H1 (cell line): ENCODE measurements at regions not wholly inside any gene's neighbourhood (a gene's known extent, or its start where the extent isn't known, plus 50 kb on each side); places are given as distances from the start of the nearest gene placed in this dataset.

Experiments
- CTCF ChIA-PET: fragments of 300-600 bp; sonication (Branson Sonifier 250); formaldehyde crosslinking; loops from one replicate; lab custom pipeline; 2021; ENCODE audit not compliant: partially characterized antibody; lab: Charles Lee
- POLR2A ChIA-PET: fragments of 300-600 bp; sonication (Branson Sonifier 250); formaldehyde crosslinking; loops from one replicate; lab custom pipeline; 2021; ENCODE audit warnings: inconsistent platforms; ENCODE audit not compliant: partially characterized antibody; lab: Charles Lee
- DNase-seq, 2 experiments: peaks; one replicate each; pipeline versions ENCODE4 v3.0.0 to v3.0.0-alpha.2; 2010 to 2022; ENCODE audit warnings: low spot score in 2 of 2, low read depth in 1 of 2, mixed read lengths in 1 of 2
- FAIRE-seq: peaks from 2 replicates; lab custom pipeline; 2011; peaks lifted over from hg19 to GRCh38; lab: Jason Lieb, UNC
- H2AFZ ChIP-seq: 2 replicates; pipeline ENCODE4 v1.8.1; 2012; ENCODE audit warnings: low read length, inconsistent platforms
- H2AK5ac ChIP-seq: 2 replicates; pipeline ENCODE4 v1.6.1; 2013; ENCODE audit warnings: low read depth, low read length
- H2BK120ac ChIP-seq: replicated peaks from 2 replicates; pipeline ENCODE3; 2013; ENCODE audit warnings: low read depth, low read length, inconsistent platforms
- H2BK12ac ChIP-seq: 2 replicates; pipeline ENCODE4 v1.6.1; 2013; ENCODE audit warnings: low read depth, low read length
- H2BK15ac ChIP-seq: 2 replicates; pipeline ENCODE4 v1.6.1; 2013; ENCODE audit warnings: low read length
- H2BK20ac ChIP-seq: 2 replicates; pipeline ENCODE4 v1.6.1; 2013; ENCODE audit warnings: low read length
- H2BK5ac ChIP-seq: 2 replicates; pipeline ENCODE4 v1.6.1; 2013; ENCODE audit warnings: low read depth, low read length
- H3K14ac ChIP-seq: 2 replicates; pipeline ENCODE4 v1.6.1; 2013; ENCODE audit warnings: inconsistent platforms; ENCODE audit not compliant: insufficient read length
- H3K18ac ChIP-seq: 2 replicates; pipeline ENCODE4 v1.6.1; 2013; ENCODE audit warnings: low read length; ENCODE audit errors: extremely low read depth
- H3K23ac ChIP-seq: 2 replicates; pipeline ENCODE4 v1.6.1; 2013; ENCODE audit warnings: inconsistent platforms; ENCODE audit not compliant: insufficient read length
- H3K23me2 ChIP-seq: 2 replicates; pipeline ENCODE4 v1.6.1; 2013; ENCODE audit warnings: low read depth, low read length
- H3K27ac ChIP-seq: 2 replicates; pipeline ENCODE4 v1.6.1; 2011; ENCODE audit warnings: low read depth, low read length, inconsistent platforms
- H3K27me3 ChIP-seq, 4 experiments: replicated peaks in 1 of 4; 1 replicate in 1 of 4; 2 replicates in 3 of 4; pipeline versions ENCODE4 v1.6.1 to v1.8.1; 2011 to 2013; ENCODE audit warnings: low read length in 3 of 4, mild to moderate bottlenecking in 3 of 4, inconsistent platforms in 2 of 4, mixed read lengths in 2 of 4, moderate library complexity in 1 of 4; ENCODE audit not compliant: control insufficient read depth in 3 of 4, insufficient read depth in 3 of 4; ENCODE audit errors: extremely low read depth in 1 of 4
- H3K36me3 ChIP-seq, 4 experiments: 2 replicates each; pipeline versions ENCODE4 v1.6.1 to v1.8.1; 2011 to 2013; ENCODE audit warnings: mild to moderate bottlenecking in 4 of 4, low read length in 3 of 4, moderate library complexity in 2 of 4, control low read depth in 1 of 4, inconsistent platforms in 1 of 4; ENCODE audit not compliant: insufficient read depth in 4 of 4, control insufficient read depth in 2 of 4
- H3K4ac ChIP-seq: replicated peaks from 2 replicates; pipeline ENCODE3; 2013; ENCODE audit warnings: low read length, low read depth, mixed read lengths, inconsistent platforms; ENCODE audit not compliant: insufficient read length
- H3K4me1 ChIP-seq, 4 experiments: replicated peaks in 1 of 4; 1 replicate in 1 of 4; 2 replicates in 3 of 4; pipeline versions ENCODE4 v1.6.1 to v1.8.1; 2011 to 2013; ENCODE audit warnings: low read length in 3 of 4, inconsistent platforms in 2 of 4, mixed read lengths in 1 of 4; ENCODE audit not compliant: insufficient read depth in 4 of 4, control insufficient read depth in 3 of 4
- H3K4me2 ChIP-seq, 2 experiments: 2 replicates each; pipeline versions ENCODE4 v1.6.1 to v1.8.1; 2011 to 2013; ENCODE audit warnings: low read depth in 2 of 2, low read length in 2 of 2, control low read depth in 1 of 2, inconsistent platforms in 1 of 2, mild to moderate bottlenecking in 1 of 2; ENCODE audit not compliant: insufficient read depth in 1 of 2
- H3K4me3 ChIP-seq, 4 experiments: fragments of 200-600, 300-600 bp in 1 of 4; sonication (generic), shearing (Covaris generic), sonication (Bioruptor Twin) in 1 of 4; 2 replicates each; pipeline versions ENCODE4 v1.5.1 to v1.8.1; 2011 to 2016; ENCODE audit warnings: low read length in 4 of 4, low read depth in 3 of 4, control low read depth in 2 of 4, inconsistent platforms in 2 of 4, mild to moderate bottlenecking in 2 of 4, mixed read lengths in 1 of 4, moderate library complexity in 1 of 4; ENCODE audit not compliant: insufficient read depth in 2 of 4; ENCODE audit errors: extremely low read depth in 1 of 4
- H3K56ac ChIP-seq: replicated peaks from 2 replicates; pipeline ENCODE3; 2013; ENCODE audit warnings: low read depth, mild to moderate bottlenecking, mixed read lengths, low read length, inconsistent platforms; ENCODE audit not compliant: insufficient read length
- H3K79me1 ChIP-seq: 2 replicates; pipeline ENCODE4 v1.6.1; 2013; ENCODE audit warnings: low read depth, low read length, control low read depth
- H3K79me2 ChIP-seq, 2 experiments: 2 replicates each; pipeline versions ENCODE4 v1.6.1 to v1.8.1; 2012 to 2013; ENCODE audit warnings: low read length in 2 of 2, mild to moderate bottlenecking in 2 of 2, inconsistent platforms in 1 of 2; ENCODE audit not compliant: insufficient read depth in 2 of 2, control insufficient read depth in 1 of 2
- H3K9ac ChIP-seq, 4 experiments: replicated peaks in 1 of 4; 1 replicate in 1 of 4; 2 replicates in 3 of 4; pipeline versions ENCODE4 v1.6.1 to v1.8.1; 2011 to 2013; ENCODE audit warnings: low read depth in 3 of 4, low read length in 3 of 4, control low read depth in 2 of 4, mild to moderate bottlenecking in 2 of 4, moderate library complexity in 2 of 4, inconsistent platforms in 1 of 4; ENCODE audit errors: extremely low read depth in 1 of 4
- H3K9me3 ChIP-seq, 2 experiments: 2 replicates each; pipeline versions ENCODE4 v1.6.1 to v1.8.1; 2012 to 2013; ENCODE audit warnings: mild to moderate bottlenecking in 2 of 2, moderate library complexity in 2 of 2, control low read depth in 1 of 2, inconsistent platforms in 1 of 2, low read depth in 1 of 2, low read length in 1 of 2, mixed read lengths in 1 of 2; ENCODE audit not compliant: insufficient read depth in 2 of 2
- H4K20me1 ChIP-seq, 2 experiments: replicated peaks in 1 of 2; 2 replicates each; pipeline versions ENCODE3 to v1.8.1; 2011 to 2013; ENCODE audit warnings: inconsistent platforms in 2 of 2, low read length in 2 of 2, mild to moderate bottlenecking in 1 of 2; ENCODE audit not compliant: insufficient read depth in 2 of 2, control insufficient read depth in 1 of 2
- H4K5ac ChIP-seq: 2 replicates; pipeline ENCODE4 v1.6.1; 2013; ENCODE audit warnings: low read length, low read depth, mixed read lengths, inconsistent platforms; ENCODE audit not compliant: insufficient read length
- H4K8ac ChIP-seq: 2 replicates; pipeline ENCODE4 v1.8.0; 2013; ENCODE audit warnings: mild to moderate bottlenecking, moderate library complexity, low read length, inconsistent platforms; ENCODE audit not compliant: insufficient read depth; ENCODE audit errors: extremely low read depth
- H4K91ac ChIP-seq: replicated peaks from 2 replicates; pipeline ENCODE3; 2013; ENCODE audit warnings: low read length, mixed read lengths, inconsistent platforms; ENCODE audit not compliant: insufficient read length
- ATF3 ChIP-seq: IDR thresholded peaks from 2 replicates; pipeline ENCODE4 v1.6.1; 2011; ENCODE audit warnings: low read depth, mild to moderate bottlenecking, low read length; ENCODE audit not compliant: insufficient read depth
- CEBPB ChIP-seq: IDR thresholded peaks from 2 replicates; pipeline ENCODE4 v1.6.1; 2012; ENCODE audit warnings: low read depth, low read length
- CHD1 ChIP-seq: IDR thresholded peaks from 2 replicates; pipeline ENCODE4 v1.6.1; 2012; ENCODE audit warnings: low read depth, low read length, improper control_type of control experiment
- HDAC6 ChIP-seq: IDR thresholded peaks from one replicate; pipeline ENCODE4 v1.7.1; 2012; ENCODE audit warnings: low read depth, mild to moderate bottlenecking, inconsistent platforms, low read length, moderate library complexity
- JUN ChIP-seq: IDR thresholded peaks from 2 replicates; pipeline ENCODE4 v1.6.1; 2011; ENCODE audit warnings: low read depth, mild to moderate bottlenecking, improper control_type of control experiment, low read length
- JUND ChIP-seq: IDR thresholded peaks from 2 replicates; pipeline ENCODE4 v1.6.1; 2011; ENCODE audit warnings: mild to moderate bottlenecking, improper control_type of control experiment, low read length
- KDM4A ChIP-seq: IDR thresholded peaks from one replicate; pipeline ENCODE4 v1.7.1; 2012; ENCODE audit warnings: low read depth, mild to moderate bottlenecking, moderate library complexity, low read length, inconsistent platforms; ENCODE audit not compliant: severe bottlenecking
- POLR2AphosphoS5 ChIP-seq: IDR thresholded peaks from 2 replicates; pipeline ENCODE4 v1.6.1; 2011; ENCODE audit warnings: low read depth, low read length
- RAD21 ChIP-seq, 2 experiments: IDR thresholded peaks in 1 of 2; conservative IDR thresholded peaks in 1 of 2; 2 replicates each; pipeline ENCODE4 v1.6.1; 2011; ENCODE audit warnings: low read depth in 2 of 2, low read length in 2 of 2, improper control_type of control experiment in 1 of 2, inconsistent platforms in 1 of 2, mild to moderate bottlenecking in 1 of 2, moderate library complexity in 1 of 2
- RXRA ChIP-seq: IDR thresholded peaks from 2 replicates; pipeline ENCODE4 v1.6.1; 2011; ENCODE audit warnings: low read depth, mild to moderate bottlenecking, low read length, moderate library complexity; ENCODE audit not compliant: insufficient read depth
- SIRT6 ChIP-seq: IDR thresholded peaks from one replicate; pipeline ENCODE4 v1.7.1; 2012; ENCODE audit warnings: low read length, inconsistent platforms
- SP4 ChIP-seq: IDR thresholded peaks from 2 replicates; pipeline ENCODE4 v1.6.1; 2012; ENCODE audit warnings: low read length, inconsistent platforms
- TEAD4 ChIP-seq: IDR thresholded peaks from 2 replicates; pipeline ENCODE4 v1.6.1; 2012; ENCODE audit warnings: low read depth, low read length, inconsistent platforms, mixed read lengths
- WGBS, 2 experiments: shearing (Covaris generic) in 1 of 2; methylation state at CpG; one replicate each; pipeline versions ENCODE4 v1.1.6 to v1.1.7; 2013 to 2015; ENCODE audit warnings: low lambda C conversion rate in 2 of 2, mixed read lengths in 2 of 2, inconsistent platforms in 1 of 2, low coverage in 1 of 2, missing lambda C conversion rate in 1 of 2; ENCODE audit not compliant: insufficient replicate concordance in 2 of 2, insufficient coverage in 1 of 2, insufficient read length in 1 of 2; ENCODE audit errors: extremely low coverage in 1 of 2, missing lambda C conversion rate in 1 of 2; 5-methylcytosine and 5-hydroxymethylcytosine counted together

- Histone ChIP-seq H4K20me1 (no peaks in the 10 kb centered on the region), H3K9me3 (no peaks in the 10 kb centered on the region), H3K23me2 (peaks cover 7% of the 10 kb centered on the region; the same call in 1 of the 2 replicates), H3K14ac (no peak overlapping the region), H3K79me2 (no peaks in the 10 kb centered on the region), H3K4me1 (peaks cover 0 to 2% (median 0%) of the 10 kb centered on the region in 4 experiments; a peak in 2 of 7 replicates), H3K4me3 (no peak overlapping the region), H4K5ac (no peak overlapping the region), H2AK5ac (no peak overlapping the region), H3K23ac (no peak overlapping the region), H2BK120ac (no peak overlapping the region), H2BK5ac (no peak overlapping the region; the same call in 1 of the 2 replicates), H2BK12ac (no peak overlapping the region), H3K79me1 (no peaks in the 10 kb centered on the region), H2BK15ac (no peak overlapping the region), H3K4ac (no peak overlapping the region), H3K4me2 (no peak overlapping the region), H3K56ac (no peak overlapping the region), H4K8ac (peak overlapping the region; percentile 9; the same call in 1 of the 2 replicates), H3K27me3 (no peaks in the 10 kb centered on the region), H3K36me3 (no peaks in the 10 kb centered on the region), H3K9ac (no peak overlapping the region), H4K91ac (no peak overlapping the region), H2BK20ac (no peak overlapping the region), H2AFZ (no peak overlapping the region), H3K27ac (no peak overlapping the region), H3K18ac (no peak overlapping the region)
- DNase-seq (no peak), FAIRE-seq (no peak)
- ChIA-PET CTCF (interaction anchor here (0.7 to 1.0 kb wide), 2 partner anchors 8 to 13 kb away, joined by 3 read pairs; no protein-coding TSS in a partner anchor), POLR2A (no interaction called here)
- WGBS, 2 experiments: 86 to 100% methylated on average over 1 to 16 of the region's 17 CpGs
- TF ChIP-seq HDAC6 (no peak), RAD21 (IDR thresholded peaks at IDR 0.05 in 1 of 2, conservative IDR thresholded peaks at IDR 0.05 in 1 of 2; ENCODE audit: low read depth in 2 of 2, low read length in 2 of 2) (no peak), JUN (no peak), CHD1 (no peak), RXRA (no peak), KDM4A (no peak), SIRT6 (no peak), ATF3 (no peak), POLR2AphosphoS5 (no peak), SP4 (no peak), TEAD4 (no peak), JUND (no peak), CEBPB (no peak)
Measured at GRCh38 chr20:50330504-50331313, 140.1 kb downstream of the CEBPB start.
